Neural cell (in vitro differentiated cells): ENCODE measurements at regions not wholly inside any gene's neighbourhood (a gene's known extent, or its start where the extent isn't known, plus 50 kb on each side); places are given as distances from the start of the nearest gene placed in this dataset.

Experiments used
- EZH2 ChIP-seq: fragments of 200-600, 300-800 bp; shearing (Covaris generic), sonication (generic); IDR thresholded peaks from 2 replicates; pipeline ENCODE4 v1.6.1; 2014; ENCODE audit warnings: antibody characterized with exemption, low read length, borderline replicate concordance, mild to moderate bottlenecking; ENCODE audit not compliant: insufficient read depth, poor library complexity, severe bottlenecking
- TF ChIP-seq, protein P1 (sequence below): fragments of 450-650 bp; IDR thresholded peaks from 2 replicates; pipeline ENCODE4 v1.5.1; 2014; ENCODE audit warnings: antibody characterized with exemption, mild to moderate bottlenecking, moderate library complexity; ENCODE audit not compliant: poor library complexity, severe bottlenecking

DNA sequence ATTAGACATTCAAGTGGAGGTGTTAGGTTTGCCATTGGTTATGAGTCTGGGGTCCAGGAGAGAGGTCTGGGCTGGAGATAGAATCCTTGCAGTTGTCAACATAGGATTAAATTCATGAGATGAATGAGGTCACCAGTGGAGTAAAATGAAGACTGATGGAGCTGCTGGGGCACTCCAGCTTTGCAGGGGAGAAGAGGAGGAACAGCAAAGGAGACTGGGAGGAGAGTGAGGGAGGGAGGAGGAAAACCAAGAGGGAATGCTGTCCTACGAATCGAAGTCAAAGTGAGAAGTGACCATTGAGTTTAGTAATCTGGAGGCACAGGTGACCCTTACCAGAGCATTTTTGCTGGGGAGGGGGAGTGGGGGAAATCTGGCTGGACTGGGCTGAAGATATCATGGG is 178.2 kb upstream of the NR3C1 start:
- TF ChIP-seq, protein P1, sequence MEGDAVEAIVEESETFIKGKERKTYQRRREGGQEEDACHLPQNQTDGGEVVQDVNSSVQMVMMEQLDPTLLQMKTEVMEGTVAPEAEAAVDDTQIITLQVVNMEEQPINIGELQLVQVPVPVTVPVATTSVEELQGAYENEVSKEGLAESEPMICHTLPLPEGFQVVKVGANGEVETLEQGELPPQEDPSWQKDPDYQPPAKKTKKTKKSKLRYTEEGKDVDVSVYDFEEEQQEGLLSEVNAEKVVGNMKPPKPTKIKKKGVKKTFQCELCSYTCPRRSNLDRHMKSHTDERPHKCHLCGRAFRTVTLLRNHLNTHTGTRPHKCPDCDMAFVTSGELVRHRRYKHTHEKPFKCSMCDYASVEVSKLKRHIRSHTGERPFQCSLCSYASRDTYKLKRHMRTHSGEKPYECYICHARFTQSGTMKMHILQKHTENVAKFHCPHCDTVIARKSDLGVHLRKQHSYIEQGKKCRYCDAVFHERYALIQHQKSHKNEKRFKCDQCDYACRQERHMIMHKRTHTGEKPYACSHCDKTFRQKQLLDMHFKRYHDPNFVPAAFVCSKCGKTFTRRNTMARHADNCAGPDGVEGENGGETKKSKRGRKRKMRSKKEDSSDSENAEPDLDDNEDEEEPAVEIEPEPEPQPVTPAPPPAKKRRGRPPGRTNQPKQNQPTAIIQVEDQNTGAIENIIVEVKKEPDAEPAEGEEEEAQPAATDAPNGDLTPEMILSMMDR = no peak
- no peak for TF ChIP-seq EZH2
